ENCODE measurements at regions not wholly inside any gene's neighbourhood (a gene's known extent, or its start where the extent isn't known, plus 50 kb on each side); places are given as distances from the start of the nearest gene placed in this dataset.

DNA sequence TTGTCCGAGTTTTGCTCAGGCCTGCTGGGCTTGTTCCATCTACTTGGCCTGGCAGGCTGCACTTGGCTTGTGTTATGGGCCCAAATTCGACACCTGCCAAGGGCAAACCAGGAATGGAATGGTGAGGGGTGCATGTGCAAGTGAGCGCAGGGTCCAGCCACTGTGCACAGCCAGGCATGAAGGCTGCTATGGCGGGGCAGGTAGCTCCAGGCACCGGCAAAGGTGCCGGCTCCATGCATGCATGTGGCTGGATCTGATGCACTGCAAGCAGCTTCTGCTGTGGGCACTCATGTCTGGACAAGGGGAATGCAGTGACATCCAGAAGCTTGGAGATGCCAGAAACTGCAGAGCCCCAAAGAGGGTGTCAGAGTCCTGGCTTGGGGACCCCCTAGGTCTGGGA, 463.0 kb downstream of the EPHA3 start:
- TF ChIP-seq, protein P1, sequence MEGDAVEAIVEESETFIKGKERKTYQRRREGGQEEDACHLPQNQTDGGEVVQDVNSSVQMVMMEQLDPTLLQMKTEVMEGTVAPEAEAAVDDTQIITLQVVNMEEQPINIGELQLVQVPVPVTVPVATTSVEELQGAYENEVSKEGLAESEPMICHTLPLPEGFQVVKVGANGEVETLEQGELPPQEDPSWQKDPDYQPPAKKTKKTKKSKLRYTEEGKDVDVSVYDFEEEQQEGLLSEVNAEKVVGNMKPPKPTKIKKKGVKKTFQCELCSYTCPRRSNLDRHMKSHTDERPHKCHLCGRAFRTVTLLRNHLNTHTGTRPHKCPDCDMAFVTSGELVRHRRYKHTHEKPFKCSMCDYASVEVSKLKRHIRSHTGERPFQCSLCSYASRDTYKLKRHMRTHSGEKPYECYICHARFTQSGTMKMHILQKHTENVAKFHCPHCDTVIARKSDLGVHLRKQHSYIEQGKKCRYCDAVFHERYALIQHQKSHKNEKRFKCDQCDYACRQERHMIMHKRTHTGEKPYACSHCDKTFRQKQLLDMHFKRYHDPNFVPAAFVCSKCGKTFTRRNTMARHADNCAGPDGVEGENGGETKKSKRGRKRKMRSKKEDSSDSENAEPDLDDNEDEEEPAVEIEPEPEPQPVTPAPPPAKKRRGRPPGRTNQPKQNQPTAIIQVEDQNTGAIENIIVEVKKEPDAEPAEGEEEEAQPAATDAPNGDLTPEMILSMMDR (IDR thresholded peaks at IDR 0.05), result no peak
- TF ChIP-seq POLR2A (IDR thresholded peaks at IDR 0.05), result no peak
